ACHN (cell line): ENCODE measurements at regions not wholly inside any gene's neighbourhood (a gene's known extent, or its start where the extent isn't known, plus 50 kb on each side); places are given as distances from the start of the nearest gene placed in this dataset.
A peak's percentile ranks its signal among the peaks of the same experiment; 100 is the strongest.
"Not testable (repeated sequence)": the region's sequence is repeated elsewhere in the genome, so short reads cannot be mapped to it uniquely, and the experiment has no call there.

ENCODE experiments used
- DNase-seq: peaks from one replicate; pipeline ENCODE4 v3.0.0-alpha.2; 2015
- in situ Hi-C: cut with HindIII; loops from 2 replicates; pipeline ENCODE4 v1.10.0; 2017; ENCODE audit warnings: low sequenced_read_pairs, low pct_ligation_motif_present, low pct_unique_long_range_greater_than_20kb

- DNase-seq = no peak
- in situ Hi-C loops = no loop called here
Observed at GRCh38 chr5:27216367-27216950, 178.1 kb upstream of the CDH9 start.

- in situ Hi-C loops = no loop called here
- DNase-seq = no peak
Observed at GRCh38 chr5:27208051-27208450, 169.7 kb upstream of the CDH9 start.

GRCh38 chr5:27191786-27192510, 153.6 kb upstream of the CDH9 start:
- DNase-seq = no peak
- in situ Hi-C loops = no loop called here

GRCh38 chr5:27172693-27173092, 134.3 kb upstream of the CDH9 start:
- DNase-seq = no peak
- in situ Hi-C loops = no loop called here

- in situ Hi-C loops = no loop called here
Observed at GRCh38 chr5:27171761-27172261, 133.4 kb upstream of the CDH9 start.

GRCh38 chr5:27158775-27159174, 120.4 kb upstream of the CDH9 start:
- DNase-seq = no peak
- in situ Hi-C loops = no loop called here

More at GRCh38 chr5:27171761-27172261, 133.4 kb upstream of the CDH9 start:
- DNase-seq = no peak

GRCh38 chr5:27158171-27158570, 119.8 kb upstream of the CDH9 start:
- no peak for DNase-seq
- in situ Hi-C loops = no loop called here

GRCh38 chr5:27144456-27144855, 106.1 kb upstream of the CDH9 start:
- DNase-seq = no peak
- in situ Hi-C loops = no loop called here

- no peak for DNase-seq
- in situ Hi-C loops = no loop called here
Observed at GRCh38 chr5:27140831-27141230, 102.4 kb upstream of the CDH9 start.

- in situ Hi-C loops = no loop called here
- no peak for DNase-seq
Observed at GRCh38 chr5:27130587-27130986, 92.2 kb upstream of the CDH9 start.

GRCh38 chr5:27129926-27130325, 91.5 kb upstream of the CDH9 start:
- in situ Hi-C loops = no loop called here
- DNase-seq = no peak

GRCh38 chr5:27125856-27126255, 87.5 kb upstream of the CDH9 start:
- in situ Hi-C loops = no loop called here
- DNase-seq = no peak

GRCh38 chr5:27124590-27124989, 86.2 kb upstream of the CDH9 start:
- in situ Hi-C loops = no loop called here
- peak; percentile 45 for DNase-seq

GRCh38 chr5:27119736-27120321, 81.4 kb upstream of the CDH9 start:
- in situ Hi-C loops, DNase-seq: not testable (repeated sequence)

GRCh38 chr5:27103486-27103885, 65.1 kb upstream of the CDH9 start:
- no peak for DNase-seq
- in situ Hi-C loops = no loop called here

GRCh38 chr5:27095761-27096160, 57.4 kb upstream of the CDH9 start:
- in situ Hi-C loops = not testable (repeated sequence)

GRCh38 chr5:27093279-27093678, 54.9 kb upstream of the CDH9 start:
- in situ Hi-C loops = no loop called here
- DNase-seq = no peak

More at GRCh38 chr5:27095761-27096160, 57.4 kb upstream of the CDH9 start:
- not testable (repeated sequence) for DNase-seq

- in situ Hi-C loops = no loop called here
- no peak for DNase-seq
Observed at GRCh38 chr5:27091858-27092257, 53.5 kb upstream of the CDH9 start.

GRCh38 chr5:27088822-27089221, 50.4 kb upstream of the CDH9 start:
- DNase-seq, in situ Hi-C loops: not testable (repeated sequence)
